ENCODE measurements at regions not wholly inside any gene's neighbourhood (a gene's known extent, or its start where the extent isn't known, plus 50 kb on each side); places are given as distances from the start of the nearest gene placed in this dataset.
"Not testable (repeated sequence)": the region's sequence is repeated elsewhere in the genome, so short reads cannot be mapped to it uniquely, and the experiment has no call there.

DNA sequence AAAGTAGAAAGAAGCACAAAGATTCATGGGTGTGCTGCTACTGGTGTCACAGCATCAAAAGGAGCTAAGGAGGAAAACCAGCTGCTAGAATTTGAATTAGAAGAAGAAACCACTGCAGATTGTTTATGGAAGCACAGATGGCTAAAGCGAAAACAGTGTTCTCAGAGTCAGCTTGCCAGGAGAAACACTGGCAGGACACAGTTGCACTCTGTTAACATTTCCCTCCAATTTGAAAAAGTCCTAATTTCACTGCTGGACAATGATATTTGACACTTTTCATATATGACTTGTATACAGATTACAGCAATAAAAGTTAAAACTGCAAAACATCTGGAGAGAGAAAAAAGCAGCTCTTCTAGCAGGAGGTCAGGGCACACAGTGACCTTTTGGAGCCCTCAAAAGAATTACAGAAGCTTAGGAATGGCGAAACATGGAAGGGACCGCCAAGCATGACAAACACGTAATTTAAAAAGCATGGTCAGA, 314.5 kb downstream of the COL12A1 start:
- Histone ChIP-seq H3K27me3 (replicated peaks; ENCODE audit: insufficient read depth) (no peaks in the 10 kb centered on the region), H3K4me3 (no peak overlapping the region), H3K9me3 (no peaks in the 10 kb centered on the region), H3K27ac (no peak overlapping the region), H3K36me3 (no peaks in the 10 kb centered on the region), H3K4me1 (ENCODE audit: control insufficient read depth in 1 of 2, low read depth in 2 of 2) (peaks cover 10% of the 10 kb centered on the region in 2 donors)
- TF ChIP-seq, protein P1, sequence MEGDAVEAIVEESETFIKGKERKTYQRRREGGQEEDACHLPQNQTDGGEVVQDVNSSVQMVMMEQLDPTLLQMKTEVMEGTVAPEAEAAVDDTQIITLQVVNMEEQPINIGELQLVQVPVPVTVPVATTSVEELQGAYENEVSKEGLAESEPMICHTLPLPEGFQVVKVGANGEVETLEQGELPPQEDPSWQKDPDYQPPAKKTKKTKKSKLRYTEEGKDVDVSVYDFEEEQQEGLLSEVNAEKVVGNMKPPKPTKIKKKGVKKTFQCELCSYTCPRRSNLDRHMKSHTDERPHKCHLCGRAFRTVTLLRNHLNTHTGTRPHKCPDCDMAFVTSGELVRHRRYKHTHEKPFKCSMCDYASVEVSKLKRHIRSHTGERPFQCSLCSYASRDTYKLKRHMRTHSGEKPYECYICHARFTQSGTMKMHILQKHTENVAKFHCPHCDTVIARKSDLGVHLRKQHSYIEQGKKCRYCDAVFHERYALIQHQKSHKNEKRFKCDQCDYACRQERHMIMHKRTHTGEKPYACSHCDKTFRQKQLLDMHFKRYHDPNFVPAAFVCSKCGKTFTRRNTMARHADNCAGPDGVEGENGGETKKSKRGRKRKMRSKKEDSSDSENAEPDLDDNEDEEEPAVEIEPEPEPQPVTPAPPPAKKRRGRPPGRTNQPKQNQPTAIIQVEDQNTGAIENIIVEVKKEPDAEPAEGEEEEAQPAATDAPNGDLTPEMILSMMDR (IDR thresholded peaks at IDR 0.05): no peak
- no peak for ATAC-seq (ENCODE audit: insufficient number of reproducible peaks, low FRiP score, low read depth)
- DNase-seq (ENCODE audit: low spot score): no peak

DNA sequence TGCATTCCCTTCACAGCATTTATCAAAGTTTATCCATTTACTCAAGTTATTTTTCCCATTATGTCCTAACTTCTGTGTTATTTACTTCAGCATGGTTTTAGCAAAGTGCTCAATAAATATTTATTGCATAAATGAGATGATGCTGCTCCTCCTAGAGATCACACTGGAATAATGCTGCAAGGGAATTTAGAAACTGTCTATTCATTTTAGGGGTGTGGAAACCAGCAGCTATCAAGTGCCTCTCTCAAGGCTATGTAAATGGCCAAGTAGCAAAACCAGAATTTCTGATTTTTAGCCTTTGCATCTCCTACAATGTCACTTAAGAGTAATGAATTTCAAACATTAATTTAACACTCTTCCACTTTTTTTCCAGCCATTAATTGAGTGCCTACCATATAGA, 316.2 kb downstream of the COL12A1 start:
- Histone ChIP-seq H3K9me3 (no peaks in the 10 kb centered on the region), H3K27me3 (replicated peaks; ENCODE audit: insufficient read depth) (no peaks in the 10 kb centered on the region), H3K27ac (no peak overlapping the region), H3K36me3 (no peaks in the 10 kb centered on the region), H3K4me1 (ENCODE audit: control insufficient read depth in 1 of 2, low read depth in 2 of 2) (peaks cover 10% of the 10 kb centered on the region in 2 donors), H3K4me3 (no peak overlapping the region)
- TF ChIP-seq, protein P1 (IDR thresholded peaks at IDR 0.05): no peak
- DNase-seq (ENCODE audit: low spot score) (no peak), ATAC-seq (ENCODE audit: insufficient number of reproducible peaks, low FRiP score, low read depth) (no peak)

DNA sequence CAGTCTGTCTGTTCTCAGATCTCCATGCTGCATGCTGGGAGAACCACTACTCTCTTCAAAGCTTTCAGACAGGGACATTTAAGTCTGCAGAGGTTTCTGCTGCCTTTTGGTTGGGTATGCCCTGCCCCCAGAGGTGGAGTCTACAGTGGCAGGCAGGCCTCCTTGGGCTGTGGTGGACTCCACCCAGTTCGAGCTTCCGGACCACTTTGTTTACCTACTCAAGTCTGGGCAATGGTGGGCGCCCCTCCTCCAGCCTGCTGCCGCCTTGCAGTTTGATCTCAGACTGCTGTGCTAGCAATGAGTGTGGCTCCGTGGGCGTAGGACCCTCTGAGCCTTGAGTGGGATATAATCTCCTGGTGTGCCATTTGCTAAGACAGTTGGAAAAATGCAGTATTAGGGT, 317.1 kb downstream of the COL12A1 start:
- H3K36me3 ChIP-seq; H3K27ac ChIP-seq; DNase-seq (ENCODE audit: low spot score); ATAC-seq (ENCODE audit: insufficient number of reproducible peaks, low FRiP score, low read depth); H3K4me1 ChIP-seq (ENCODE audit: control insufficient read depth in 1 of 2, low read depth in 2 of 2); H3K27me3 ChIP-seq (replicated peaks; ENCODE audit: insufficient read depth); H3K4me3 ChIP-seq; H3K9me3 ChIP-seq: not testable (repeated sequence)

DNA sequence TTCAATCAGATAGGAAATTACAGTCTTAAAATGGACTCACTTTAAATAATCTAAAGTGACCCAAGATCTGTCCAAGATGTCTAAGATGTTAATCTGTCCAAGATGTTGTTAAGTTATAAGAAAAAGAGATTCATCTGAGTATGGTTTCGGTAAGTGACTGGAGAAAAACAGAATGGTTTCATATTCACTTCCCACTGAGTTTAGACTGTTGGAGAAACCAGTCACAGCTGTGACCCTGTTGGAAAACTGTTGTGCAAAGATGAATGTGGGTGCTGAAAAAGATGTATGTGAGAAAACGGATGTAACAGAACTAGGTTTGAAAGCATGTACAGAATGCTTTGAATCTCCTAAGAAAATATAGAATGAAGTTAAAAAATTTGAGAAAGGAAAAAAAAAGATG, 325.9 kb downstream of the COL12A1 start:
- Histone ChIP-seq H3K27me3 (replicated peaks; ENCODE audit: insufficient read depth) (no peaks in the 10 kb centered on the region), H3K27ac (no peak overlapping the region), H3K9me3 (no peaks in the 10 kb centered on the region), H3K4me1 (ENCODE audit: control insufficient read depth in 1 of 2, low read depth in 2 of 2) (no peaks in the 10 kb centered on the region), H3K4me3 (no peak overlapping the region), H3K36me3 (no peaks in the 10 kb centered on the region)
- no peak for DNase-seq (ENCODE audit: low spot score)
- no peak for ATAC-seq (ENCODE audit: insufficient number of reproducible peaks, low FRiP score, low read depth)
- TF ChIP-seq, protein P1 (IDR thresholded peaks at IDR 0.05): no peak

DNA sequence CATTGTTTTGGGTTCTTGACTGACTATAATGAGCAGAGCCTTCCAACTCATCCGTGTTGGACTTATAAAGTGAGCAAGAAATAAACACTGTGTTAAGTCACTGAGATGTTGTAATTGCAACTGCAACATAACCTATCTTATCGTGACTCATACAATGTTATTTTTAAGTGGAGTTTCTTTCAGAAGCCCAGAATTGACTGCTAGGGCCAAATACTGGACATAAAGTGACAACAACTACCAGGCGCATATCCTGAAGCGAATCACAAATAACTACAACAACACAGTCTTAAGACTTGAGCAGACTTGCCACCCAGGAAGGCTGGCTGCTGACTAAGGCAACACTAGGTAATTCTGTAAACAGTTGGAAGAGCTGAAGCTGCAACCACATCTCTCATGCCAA, 326.6 kb downstream of the COL12A1 start:
- H3K4me1 ChIP-seq (ENCODE audit: control insufficient read depth in 1 of 2, low read depth in 2 of 2): no peaks in the 10 kb centered on the region
- no peaks in the 10 kb centered on the region for H3K36me3 ChIP-seq
- H3K9me3 ChIP-seq: no peaks in the 10 kb centered on the region
- H3K27ac ChIP-seq: no peak overlapping the region
- no peaks in the 10 kb centered on the region for H3K27me3 ChIP-seq (replicated peaks; ENCODE audit: insufficient read depth)
- no peak overlapping the region for H3K4me3 ChIP-seq
- TF ChIP-seq, protein P1 (IDR thresholded peaks at IDR 0.05): no peak
- DNase-seq (ENCODE audit: low spot score): no peak
- peak; percentile 41 for ATAC-seq (ENCODE audit: insufficient number of reproducible peaks, low FRiP score, low read depth)

DNA sequence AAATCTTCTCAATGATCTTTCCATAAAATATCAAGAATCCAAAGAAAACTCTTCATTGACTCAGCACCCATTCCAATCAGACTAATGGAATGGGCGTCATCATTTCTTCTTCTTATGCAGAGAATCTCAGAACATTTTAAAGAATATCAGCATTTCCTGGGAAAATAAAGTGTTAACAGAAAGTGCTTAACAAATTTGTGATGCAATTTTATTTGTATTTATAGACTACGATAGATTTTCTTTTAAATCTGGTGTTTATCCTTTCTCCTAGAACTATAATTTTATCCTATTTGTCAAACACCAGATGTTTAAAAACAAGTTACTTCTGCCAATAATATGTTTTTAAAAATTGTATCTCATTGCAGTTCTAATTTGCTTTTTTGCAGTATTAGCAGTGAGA, 330.7 kb downstream of the COL12A1 start:
- H3K36me3 ChIP-seq: no peaks in the 10 kb centered on the region
- H3K4me3 ChIP-seq: no peak overlapping the region
- DNase-seq (ENCODE audit: low spot score) (no peak), ATAC-seq (ENCODE audit: insufficient number of reproducible peaks, low FRiP score, low read depth) (no peak)
- no peak overlapping the region for H3K27ac ChIP-seq
- peaks cover 1 to 4% of the 10 kb centered on the region in 2 donors for H3K4me1 ChIP-seq (ENCODE audit: control insufficient read depth in 1 of 2, low read depth in 2 of 2)
- no peaks in the 10 kb centered on the region for H3K9me3 ChIP-seq
- TF ChIP-seq, protein P1 (IDR thresholded peaks at IDR 0.05): no peak
- no peaks in the 10 kb centered on the region for H3K27me3 ChIP-seq (replicated peaks; ENCODE audit: insufficient read depth)

Data from thoracic aorta (tissue), 2 donors.